ENCODE measurements at regions not wholly inside any gene's neighbourhood (a gene's known extent, or its start where the extent isn't known, plus 50 kb on each side); places are given as distances from the start of the nearest gene placed in this dataset.

GRCh38 chr19:30906871-30907270, 442.4 kb downstream of the TSHZ3 start:
- TF ChIP-seq CTCF (IDR thresholded peaks at IDR 0.05; ENCODE audit: insufficient read depth, low read length) = no peak
- TF ChIP-seq POLR2AphosphoS5 (IDR thresholded peaks at IDR 0.05; ENCODE audit: low read depth) = no peak
